ENCODE measurements at regions not wholly inside any gene's neighbourhood (a gene's known extent, or its start where the extent isn't known, plus 50 kb on each side); places are given as distances from the start of the nearest gene placed in this dataset.
A peak's percentile ranks its signal among the peaks of the same experiment; 100 is the strongest.

DNA sequence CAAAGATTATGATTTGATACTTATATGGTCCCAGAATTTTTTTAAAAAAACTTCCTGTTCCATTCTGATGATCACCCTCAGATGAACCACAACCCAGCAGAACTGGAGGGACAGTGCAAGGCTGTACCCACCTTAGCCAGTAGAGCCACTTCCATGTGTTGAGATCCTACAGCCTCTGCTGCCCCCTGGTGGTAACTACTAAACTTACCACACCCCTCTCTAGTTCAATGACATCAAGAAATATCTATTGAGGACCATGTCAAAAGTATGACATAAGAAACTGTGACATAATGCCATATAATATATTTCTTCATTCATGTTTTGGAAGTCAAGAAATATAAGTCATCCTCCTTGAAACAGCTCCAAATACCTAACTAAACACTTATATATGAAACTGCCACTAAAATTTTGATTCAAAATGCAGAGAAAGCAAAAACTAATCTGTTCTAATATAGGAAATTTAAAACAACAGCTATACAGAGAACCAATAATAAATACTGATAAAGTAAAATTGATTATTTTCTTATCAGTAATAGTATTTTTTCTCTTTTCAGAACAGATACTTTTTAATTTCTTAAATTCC, 412.6 kb downstream of the KCTD12 start:
- Histone ChIP-seq H3K79me2 (ENCODE audit: control insufficient read depth, insufficient read depth, low read length) (no peaks in the 10 kb centered on the region), H3K9me3 (replicated peaks; ENCODE audit: control insufficient read depth, insufficient read depth, low read length) (no peaks in the 10 kb centered on the region), H3K27me3 (ENCODE audit: control insufficient read depth in 2 of 2, insufficient read depth in 2 of 2, low read length in 2 of 2) (peaks cover 2% of the 10 kb centered on the region in 2 experiments), H3K4me3 (replicated peaks in 1 of 3; ENCODE audit: insufficient read depth in 1 of 3, low read depth in 1 of 3, low read length in 3 of 3) (no peak overlapping the region), H3K4me2 (ENCODE audit: insufficient read depth, low read length) (no peak overlapping the region), H3K27ac (ENCODE audit: insufficient read depth, low read depth, low read length) (no peak overlapping the region), H4K20me1 (replicated peaks; ENCODE audit: control insufficient read depth, extremely low read depth, insufficient read depth, low read length) (no peaks in the 10 kb centered on the region), H3K36me3 (ENCODE audit: control insufficient read depth in 2 of 2, extremely low read depth in 1 of 2, insufficient read depth in 2 of 2, low read length in 2 of 2) (no peaks in the 10 kb centered on the region), H3K9me1 (replicated peaks; ENCODE audit: control insufficient read depth, extremely low read depth, insufficient read depth, low read length) (no peaks in the 10 kb centered on the region), H3K9ac (replicated peaks; ENCODE audit: extremely low read depth, insufficient read depth, low read length) (no peak overlapping the region), H2AFZ (ENCODE audit: low read depth, low read length) (no peak overlapping the region), H3K4me1 (ENCODE audit: control insufficient read depth, extremely low read depth, insufficient read depth, low read length) (no peaks in the 10 kb centered on the region)
- TF ChIP-seq, protein P1, sequence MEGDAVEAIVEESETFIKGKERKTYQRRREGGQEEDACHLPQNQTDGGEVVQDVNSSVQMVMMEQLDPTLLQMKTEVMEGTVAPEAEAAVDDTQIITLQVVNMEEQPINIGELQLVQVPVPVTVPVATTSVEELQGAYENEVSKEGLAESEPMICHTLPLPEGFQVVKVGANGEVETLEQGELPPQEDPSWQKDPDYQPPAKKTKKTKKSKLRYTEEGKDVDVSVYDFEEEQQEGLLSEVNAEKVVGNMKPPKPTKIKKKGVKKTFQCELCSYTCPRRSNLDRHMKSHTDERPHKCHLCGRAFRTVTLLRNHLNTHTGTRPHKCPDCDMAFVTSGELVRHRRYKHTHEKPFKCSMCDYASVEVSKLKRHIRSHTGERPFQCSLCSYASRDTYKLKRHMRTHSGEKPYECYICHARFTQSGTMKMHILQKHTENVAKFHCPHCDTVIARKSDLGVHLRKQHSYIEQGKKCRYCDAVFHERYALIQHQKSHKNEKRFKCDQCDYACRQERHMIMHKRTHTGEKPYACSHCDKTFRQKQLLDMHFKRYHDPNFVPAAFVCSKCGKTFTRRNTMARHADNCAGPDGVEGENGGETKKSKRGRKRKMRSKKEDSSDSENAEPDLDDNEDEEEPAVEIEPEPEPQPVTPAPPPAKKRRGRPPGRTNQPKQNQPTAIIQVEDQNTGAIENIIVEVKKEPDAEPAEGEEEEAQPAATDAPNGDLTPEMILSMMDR (IDR thresholded peaks at IDR 0.05; ENCODE audit: extremely low read depth in 1 of 2, insufficient read depth in 1 of 2, low read depth in 1 of 2, low read length in 2 of 2): peak; percentile 67 to 68
- no peak for TF ChIP-seq FOS (IDR thresholded peaks at IDR 0.05; ENCODE audit: borderline replicate concordance, insufficient read depth, low read length)
- ChIA-PET CTCF (interaction anchor here (0.9 to 8.2 kb wide), 12 partner anchors 7 to 786 kb away, joined by 3 to 76 read pairs (median 4); no protein-coding TSS in a partner anchor), POLR2A (no interaction called here)
- no TSS peak for BruUV-seq (replicated peaks)
- FAIRE-seq (peak; percentile 67), DNase-seq (ENCODE audit: low read depth, low spot score) (peak; percentile 85)
- dilution Hi-C loops (cut with MboI; ENCODE audit: extremely low pct_ligation_motif_present, low sequenced_read_pairs): no loop called here
- intact Hi-C loops (cut with micrococcal nuclease): loop anchor here (1.0 to 10.0 kb wide), 10 partner anchors 39 to 907 kb away; partner anchors contain the start of gene KCTD12

- no TSS peak for BruUV-seq (replicated peaks)
- no peak for FAIRE-seq
Observed at GRCh38 chr13:76472916-76473315, 413.3 kb downstream of the KCTD12 start.

More at GRCh38 chr13:76472916-76473315, 413.3 kb downstream of the KCTD12 start:
- Histone ChIP-seq H3K9me1 (replicated peaks; ENCODE audit: control insufficient read depth, extremely low read depth, insufficient read depth, low read length) (no peaks in the 10 kb centered on the region), H4K20me1 (replicated peaks; ENCODE audit: control insufficient read depth, extremely low read depth, insufficient read depth, low read length) (no peaks in the 10 kb centered on the region), H3K79me2 (ENCODE audit: control insufficient read depth, insufficient read depth, low read length) (no peaks in the 10 kb centered on the region), H3K4me1 (ENCODE audit: control insufficient read depth, extremely low read depth, insufficient read depth, low read length) (no peaks in the 10 kb centered on the region), H2AFZ (ENCODE audit: low read depth, low read length) (no peak overlapping the region), H3K4me2 (ENCODE audit: insufficient read depth, low read length) (no peak overlapping the region), H3K36me3 (ENCODE audit: control insufficient read depth in 2 of 2, extremely low read depth in 1 of 2, insufficient read depth in 2 of 2, low read length in 2 of 2) (no peaks in the 10 kb centered on the region), H3K27me3 (ENCODE audit: control insufficient read depth in 2 of 2, insufficient read depth in 2 of 2, low read length in 2 of 2) (peaks cover 2% of the 10 kb centered on the region in 2 experiments), H3K4me3 (replicated peaks in 1 of 3; ENCODE audit: insufficient read depth in 1 of 3, low read depth in 1 of 3, low read length in 3 of 3) (no peak overlapping the region), H3K9ac (replicated peaks; ENCODE audit: extremely low read depth, insufficient read depth, low read length) (no peak overlapping the region), H3K27ac (ENCODE audit: insufficient read depth, low read depth, low read length) (no peak overlapping the region), H3K9me3 (replicated peaks; ENCODE audit: control insufficient read depth, insufficient read depth, low read length) (no peaks in the 10 kb centered on the region)
- CTCF ChIA-PET: interaction anchor here (1.5 to 8.2 kb wide), 6 partner anchors 11 to 777 kb away, joined by 4 to 76 read pairs (median 16); partner anchors contain the start of gene KCTD12
- peak; percentile 53 for DNase-seq (ENCODE audit: low read depth, low spot score)
- TF ChIP-seq, protein P2, sequence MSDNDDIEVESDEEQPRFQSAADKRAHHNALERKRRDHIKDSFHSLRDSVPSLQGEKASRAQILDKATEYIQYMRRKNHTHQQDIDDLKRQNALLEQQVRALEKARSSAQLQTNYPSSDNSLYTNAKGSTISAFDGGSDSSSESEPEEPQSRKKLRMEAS (IDR thresholded peaks at IDR 0.05; ENCODE audit: insufficient read depth, insufficient read length): no peak
- no peak for TF ChIP-seq JUN (IDR thresholded peaks at IDR 0.05; ENCODE audit: borderline replicate concordance, insufficient read depth, insufficient read length, low read depth)
- TF ChIP-seq MYC (IDR thresholded peaks at IDR 0.05; ENCODE audit: low read depth, low read length): no peak
- no peak for TF ChIP-seq FOS (IDR thresholded peaks at IDR 0.05; ENCODE audit: borderline replicate concordance, insufficient read depth, low read length)
- TF ChIP-seq GATA2 (IDR thresholded peaks at IDR 0.05; ENCODE audit: insufficient read depth, insufficient read length, low read depth, low read length): no peak
- no peak for TF ChIP-seq EZH2 (IDR thresholded peaks at IDR 0.05; ENCODE audit: borderline replicate concordance, low read depth, low read length, severe bottlenecking)
- TF ChIP-seq, protein P1 (IDR thresholded peaks at IDR 0.05; ENCODE audit: extremely low read depth in 1 of 2, insufficient read depth in 1 of 2, low read depth in 1 of 2, low read length in 2 of 2): no peak
- no peak for TF ChIP-seq POLR2A (IDR thresholded peaks at IDR 0.05; ENCODE audit: low read depth, low read length)
- TF ChIP-seq POLR2AphosphoS5 (IDR thresholded peaks at IDR 0.05; ENCODE audit: insufficient read depth, low read depth, low read length): no peak
- POLR2A ChIA-PET: no interaction called here
- intact Hi-C loops (cut with micrococcal nuclease) (loop anchor here (1.0 to 10.0 kb wide), 9 partner anchors 251 to 906 kb away; partner anchors contain the start of gene KCTD12), dilution Hi-C loops (cut with MboI; ENCODE audit: extremely low pct_ligation_motif_present, low sequenced_read_pairs) (no loop called here)

All from endothelial cell of umbilical vein (primary cell).